GM19372 (cell line): ENCODE measurements at regions not wholly inside any gene's neighbourhood (a gene's known extent, or its start where the extent isn't known, plus 50 kb on each side); places are given as distances from the start of the nearest gene placed in this dataset.

Experiments
- ATAC-seq: cut with Tn5 transposase; IDR thresholded peaks from one replicate; pipeline ENCODE4 v1.9.1; 2021; ENCODE audit warnings: mild to moderate bottlenecking, low read depth, moderate library complexity; ENCODE audit not compliant: unreplicated experiment

DNA sequence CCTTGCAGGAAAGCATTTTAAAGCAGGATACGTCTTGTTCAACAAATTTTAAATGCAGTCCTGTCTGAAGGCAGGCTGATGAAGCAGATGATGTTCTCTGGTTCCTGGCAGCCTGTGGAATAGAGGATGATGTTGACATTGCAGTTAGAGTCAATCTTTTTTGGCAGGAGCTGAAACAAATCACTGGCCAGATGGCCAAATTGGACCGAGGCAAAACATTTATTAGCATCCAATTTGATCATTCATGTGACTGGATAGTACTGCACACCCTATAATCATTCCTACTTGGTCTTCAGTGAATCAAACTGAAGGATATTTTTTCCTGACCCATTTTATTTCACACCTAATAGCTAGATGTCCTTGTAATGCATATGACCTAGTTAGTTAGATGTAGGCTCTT, 172.2 kb upstream of the SLC10A2 start:
- no peak for ATAC-seq

DNA sequence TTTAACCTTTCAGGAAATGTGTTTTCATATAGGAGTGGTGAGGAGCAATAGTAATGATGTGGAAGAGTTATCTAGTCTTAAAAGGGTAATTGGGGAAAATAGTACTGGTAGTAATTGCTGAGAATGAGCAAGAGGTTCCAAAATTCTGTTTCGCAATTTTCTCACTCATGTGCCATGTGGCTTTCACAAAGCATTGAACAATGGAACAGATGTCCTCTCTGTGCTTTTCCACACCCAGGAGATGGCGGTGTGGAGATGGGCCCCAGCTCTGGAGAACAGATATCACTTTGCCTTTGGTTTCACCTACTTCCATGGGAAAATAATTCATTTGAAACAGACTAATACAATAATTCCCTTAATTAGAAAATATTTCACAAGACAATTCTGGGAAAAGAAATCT, 170.0 kb upstream of the SLC10A2 start:
- no peak for ATAC-seq

DNA sequence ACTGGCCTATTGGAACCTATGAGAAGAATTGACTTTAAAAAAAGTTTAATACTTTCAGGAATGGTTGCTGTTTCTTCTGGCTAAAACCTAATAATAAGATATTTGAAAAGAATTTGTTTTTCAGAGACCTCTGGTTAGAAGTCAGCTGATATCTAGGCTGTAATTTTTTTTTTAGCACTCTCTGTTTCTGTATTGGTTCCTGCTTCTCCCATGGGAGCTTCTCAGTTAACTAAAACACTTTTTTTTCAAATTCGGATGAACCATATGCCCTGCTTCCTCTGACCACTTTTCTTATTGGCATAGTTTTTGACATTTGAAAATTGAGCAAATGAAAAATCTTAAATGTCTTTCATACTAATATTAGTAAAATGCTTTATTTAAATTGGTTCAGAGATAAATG, 163.5 kb upstream of the SLC10A2 start:
- ATAC-seq, result no peak

DNA sequence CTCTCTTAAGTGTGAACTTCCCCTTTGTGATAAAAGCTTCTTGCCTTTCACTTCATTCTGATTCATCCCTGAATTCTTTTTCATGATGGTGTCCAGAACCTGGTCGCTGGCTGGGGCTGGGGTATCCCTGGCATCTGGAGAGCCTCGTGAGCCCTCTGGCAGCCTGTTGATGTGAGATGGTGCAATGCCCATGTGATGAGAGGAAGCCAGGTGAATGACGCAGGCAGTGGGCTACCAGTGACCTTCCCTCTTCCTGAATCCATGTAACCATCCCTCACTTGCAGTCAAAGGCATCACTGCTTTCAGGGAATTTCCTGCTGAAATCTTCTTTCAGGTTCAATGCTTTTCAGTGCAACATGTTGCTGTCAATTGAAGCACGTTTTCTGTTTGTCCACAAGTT, 158.6 kb upstream of the SLC10A2 start:
- no peak for ATAC-seq

DNA sequence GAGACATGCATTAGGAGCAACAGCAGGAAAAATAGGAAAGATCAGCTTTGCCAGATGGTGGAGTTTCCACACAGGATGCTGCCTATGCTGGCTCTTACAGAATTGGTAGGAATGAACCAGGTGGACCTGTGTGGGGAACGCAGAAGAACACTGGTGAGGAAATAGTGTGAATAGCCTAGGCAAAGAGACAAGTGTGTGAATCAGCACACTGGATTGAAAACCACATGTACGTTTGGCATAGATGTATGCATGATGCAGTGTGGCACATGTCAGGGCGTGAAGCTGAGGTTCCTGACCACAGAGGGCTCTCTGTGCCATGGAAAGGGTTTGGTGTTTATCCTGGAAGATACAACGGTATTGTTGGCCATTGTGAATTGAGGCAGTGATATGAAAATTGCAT, 156.5 kb upstream of the SLC10A2 start:
- ATAC-seq, result no peak

DNA sequence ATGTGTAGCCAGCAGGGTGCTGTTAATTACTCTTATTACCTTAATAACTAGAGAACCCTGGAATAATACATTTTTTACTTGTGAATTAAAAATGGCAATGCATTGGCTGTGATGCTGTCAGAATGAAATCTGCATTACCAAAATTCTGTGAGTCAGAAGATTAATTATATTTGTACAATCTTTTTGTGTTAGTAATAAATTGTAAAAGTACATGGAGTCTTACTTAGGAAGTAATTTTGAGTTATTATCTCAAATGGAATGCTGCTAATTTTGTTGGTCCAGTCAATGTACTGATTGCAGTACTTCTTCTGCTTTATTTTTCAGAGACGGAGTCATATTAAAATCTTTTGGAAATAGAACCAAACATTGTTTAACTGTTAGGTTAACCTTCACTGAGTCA, 152.0 kb upstream of the SLC10A2 start:
- ATAC-seq, result no peak

DNA sequence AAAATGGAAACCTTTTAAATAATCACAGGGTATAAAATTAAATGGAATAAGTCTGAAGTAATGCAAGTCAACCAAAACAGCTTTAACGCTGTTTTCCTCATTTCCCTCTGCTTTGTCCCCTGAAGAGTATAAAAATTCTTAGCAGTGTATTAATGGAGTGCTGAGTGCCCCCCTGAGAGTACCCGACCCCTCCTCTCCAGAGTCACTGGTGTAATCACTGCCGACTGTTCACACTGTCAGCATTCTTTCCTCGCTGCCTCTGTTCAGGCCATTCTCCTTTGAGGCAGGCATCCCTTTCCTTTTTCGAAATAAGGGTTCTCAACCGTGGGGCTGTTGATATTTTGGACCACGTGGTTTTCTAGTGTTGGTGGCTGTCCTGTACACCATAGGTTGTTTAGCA, 146.9 kb upstream of the SLC10A2 start:
- no peak for ATAC-seq

DNA sequence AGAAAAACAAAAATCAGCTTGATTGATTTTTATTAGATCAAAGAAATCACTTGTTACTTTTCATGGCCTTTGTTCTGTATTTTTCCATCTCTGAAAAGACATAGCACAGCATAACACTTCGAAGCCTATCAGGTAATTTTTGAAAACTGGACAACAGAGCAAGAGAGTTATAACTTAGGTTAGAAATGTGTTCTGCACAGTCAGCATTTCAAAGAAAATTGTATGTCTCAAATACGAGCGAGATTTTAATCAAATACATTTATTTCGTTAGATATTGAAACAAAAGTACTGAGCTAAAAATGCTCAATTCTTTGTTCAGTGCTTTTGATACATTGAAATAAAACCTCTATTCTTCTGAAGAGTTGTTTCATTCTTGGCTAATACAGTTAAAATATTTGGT, 144.1 kb upstream of the SLC10A2 start:
- ATAC-seq, result no peak

DNA sequence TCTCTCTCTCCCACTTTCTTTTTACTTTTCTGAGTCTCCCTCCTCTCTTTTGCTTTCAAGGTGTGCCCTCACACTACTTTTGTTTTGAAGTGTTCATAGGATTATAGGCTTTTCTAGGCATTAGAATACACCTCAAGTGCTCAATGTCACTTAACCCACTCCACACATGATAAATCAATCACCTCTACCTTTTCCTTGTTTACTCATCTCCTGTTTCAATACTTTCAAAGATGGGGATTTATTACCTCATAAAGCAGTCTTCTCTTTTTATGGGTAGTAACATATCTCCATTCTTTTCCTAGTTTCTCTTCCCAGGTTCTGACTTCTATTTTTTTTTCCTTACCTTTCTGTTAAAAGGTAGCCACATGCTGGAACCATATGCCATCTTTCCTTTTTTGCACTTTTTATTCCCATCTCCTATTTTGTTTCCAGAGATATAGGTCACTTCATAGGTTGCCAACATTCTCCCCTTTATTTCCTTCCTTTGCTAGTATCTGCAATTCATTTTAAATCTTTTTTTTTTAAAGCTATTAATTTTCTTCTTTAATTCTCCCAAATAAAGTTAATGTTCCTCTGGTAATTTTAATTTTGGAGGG, 137.6 kb upstream of the SLC10A2 start:
- ATAC-seq, result no peak

DNA sequence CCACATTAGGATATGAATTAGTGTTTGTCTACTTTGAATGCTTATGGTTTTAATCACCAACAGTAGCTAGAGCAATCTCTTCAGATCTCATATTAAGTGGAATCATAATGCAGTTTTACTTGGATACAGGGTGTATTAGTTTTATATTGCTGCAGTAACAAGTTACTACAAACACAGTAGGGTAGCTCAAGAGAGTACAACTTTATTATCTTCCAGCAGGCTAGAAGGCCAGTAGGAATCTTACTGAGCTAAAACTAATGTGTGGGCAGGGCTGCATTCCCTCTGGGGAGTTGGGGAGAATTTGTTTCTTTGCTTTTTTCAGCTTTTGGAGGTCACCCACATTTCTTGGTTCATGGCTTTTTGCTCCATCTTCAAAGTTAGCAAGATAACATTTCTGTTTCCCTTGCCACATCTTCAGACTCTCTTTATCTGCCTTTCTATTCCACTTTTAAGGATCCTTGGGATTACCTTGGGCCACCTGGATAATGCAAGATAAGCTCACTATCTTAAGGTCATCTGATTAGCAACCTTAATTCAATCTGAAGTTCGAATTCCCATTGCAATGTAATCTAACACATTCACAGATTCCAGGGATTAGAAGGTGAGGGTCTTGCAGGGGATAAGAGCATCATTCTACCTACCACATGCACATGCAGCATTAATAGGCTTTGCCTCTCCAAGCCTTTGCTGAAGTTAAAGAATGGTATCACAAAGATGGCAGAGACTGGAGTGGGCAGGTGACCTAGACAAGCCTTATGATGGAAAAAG, 134.1 kb upstream of the SLC10A2 start:
- no peak for ATAC-seq

DNA sequence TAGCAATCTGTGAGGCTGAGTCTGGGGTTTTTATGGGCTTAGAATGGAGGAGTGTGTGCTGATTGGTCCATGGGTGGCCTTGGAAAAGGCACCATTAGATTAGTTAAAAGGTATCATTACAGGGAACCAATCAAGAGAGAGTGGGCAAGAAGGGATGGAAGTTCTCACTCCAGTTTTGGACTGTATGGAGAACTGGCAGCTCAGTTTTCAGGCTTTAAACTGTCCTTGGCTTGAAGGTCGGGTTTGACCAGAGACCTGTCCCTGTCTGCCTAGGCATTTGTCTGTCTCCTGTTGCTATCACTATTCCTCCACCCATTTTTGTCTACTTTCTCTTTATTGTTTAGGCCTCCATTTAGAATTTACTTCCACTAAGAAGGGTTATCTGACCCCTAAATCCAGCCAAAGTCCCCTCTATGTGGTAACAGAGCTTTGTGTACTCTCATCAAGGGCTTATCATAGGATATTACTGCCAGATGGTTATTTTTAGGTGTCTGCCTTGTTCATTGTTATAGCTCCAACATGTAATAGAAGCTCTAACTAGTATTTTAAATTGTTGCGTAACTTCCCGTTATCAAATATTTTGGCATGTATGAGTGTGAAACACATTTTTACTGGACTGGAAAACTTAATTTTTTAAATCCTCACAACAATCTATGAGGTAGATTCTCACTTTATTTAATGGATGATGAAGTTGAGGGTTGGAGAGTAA, 133.3 kb upstream of the SLC10A2 start:
- ATAC-seq, result no peak

DNA sequence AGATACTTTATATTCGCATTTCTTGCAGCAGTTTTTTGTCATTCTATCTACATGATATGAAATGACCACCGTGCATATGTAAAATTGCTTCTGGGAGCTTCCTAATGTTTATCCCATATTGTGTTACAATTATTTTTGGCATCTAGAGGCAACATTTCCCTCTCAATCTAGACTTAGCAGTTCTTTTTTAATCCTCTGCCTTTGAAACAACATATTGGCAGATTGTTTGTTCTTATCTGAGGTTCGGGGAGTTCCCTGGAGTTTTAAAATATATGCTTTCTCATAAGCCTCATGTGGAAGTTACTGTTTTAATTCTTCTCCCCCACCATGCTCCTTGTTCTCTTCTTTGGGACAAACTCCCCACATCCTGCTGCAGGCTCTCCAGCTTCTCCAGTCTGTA, 130.1 kb upstream of the SLC10A2 start:
- ATAC-seq, result no peak

DNA sequence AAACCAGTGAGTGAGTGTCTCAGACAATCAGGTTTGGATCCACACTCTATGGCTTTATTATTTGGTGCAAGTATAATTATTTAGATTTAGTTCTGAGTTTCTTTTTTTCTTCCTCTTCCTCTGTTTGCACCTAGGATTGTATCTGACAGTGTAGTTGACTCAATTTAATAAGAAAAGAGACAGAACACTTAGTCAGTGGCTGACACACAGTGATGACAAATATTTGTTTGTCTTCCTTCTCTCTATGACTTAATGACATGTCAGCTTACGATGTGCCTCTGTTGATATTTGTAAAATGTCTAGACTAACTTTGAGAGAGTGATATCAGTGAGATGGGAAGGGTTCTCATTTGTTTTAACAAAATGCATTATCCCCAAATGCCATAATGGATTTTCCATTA, 129.5 kb upstream of the SLC10A2 start:
- ATAC-seq, result no peak

DNA sequence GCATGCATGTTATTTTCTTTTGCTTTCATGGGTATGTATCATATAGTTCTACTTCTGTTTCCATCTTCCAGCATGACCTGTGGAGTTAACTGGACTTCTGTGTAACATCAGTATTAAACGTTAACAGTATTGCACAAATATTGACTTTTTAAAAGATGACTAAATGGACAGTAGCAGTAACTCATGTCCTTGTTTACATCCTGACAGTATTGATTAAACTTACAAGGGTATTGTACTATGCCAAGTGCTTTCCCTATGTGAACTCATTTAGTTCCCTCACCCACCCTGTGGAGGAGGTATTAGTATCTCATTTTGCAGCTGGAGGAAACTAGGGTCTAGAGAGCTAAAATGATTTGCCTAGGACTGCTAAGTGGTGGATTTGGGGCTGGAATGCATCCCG, 128.7 kb upstream of the SLC10A2 start:
- no peak for ATAC-seq

DNA sequence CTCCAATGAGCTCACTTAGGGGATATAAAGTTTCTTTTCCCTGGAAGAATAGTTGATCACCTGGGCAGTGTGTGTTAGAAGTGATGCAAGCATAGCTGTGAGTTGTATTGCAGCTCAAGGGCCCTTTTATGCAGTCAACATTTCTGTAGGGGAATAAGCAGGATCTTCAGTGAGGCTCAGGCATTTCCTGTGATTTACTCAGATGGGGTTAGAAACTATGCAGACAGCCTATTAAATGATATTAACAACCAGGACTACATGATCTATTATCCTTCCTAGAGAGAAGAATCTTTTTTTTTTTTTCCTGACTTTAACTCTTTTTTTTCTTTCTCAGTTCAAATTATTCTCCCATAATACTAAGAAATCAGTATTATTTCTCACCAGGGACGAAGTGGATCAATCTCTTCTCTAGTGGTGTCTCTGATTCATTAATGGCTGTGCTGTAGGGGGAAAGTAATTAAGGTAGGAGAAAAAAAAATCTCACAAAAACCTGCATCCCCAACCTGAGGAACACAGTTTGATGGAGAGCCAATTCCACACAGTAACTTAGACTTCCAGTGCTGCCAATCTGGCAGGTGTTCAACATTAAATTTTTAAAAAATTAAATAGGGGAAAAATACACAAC, 126.4 kb upstream of the SLC10A2 start:
- ATAC-seq, result no peak

DNA sequence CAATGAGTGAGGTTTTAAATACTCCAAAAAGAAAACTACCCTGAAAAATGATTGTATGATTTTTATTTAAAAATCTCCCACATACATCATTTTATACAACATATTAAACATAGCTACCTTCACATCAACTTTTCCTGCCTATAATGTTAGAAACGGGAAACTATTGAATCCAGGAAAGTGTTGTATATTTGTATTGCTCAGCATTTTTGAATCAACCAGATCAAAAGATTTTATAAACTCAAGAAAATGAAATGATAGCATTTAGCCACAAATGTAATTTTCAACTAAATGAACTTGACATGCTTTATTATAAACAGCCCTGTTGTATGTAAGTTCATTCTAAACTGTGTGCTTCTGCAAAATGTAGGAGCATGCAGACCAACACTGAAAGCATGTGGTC, 124.6 kb upstream of the SLC10A2 start:
- no peak for ATAC-seq

DNA sequence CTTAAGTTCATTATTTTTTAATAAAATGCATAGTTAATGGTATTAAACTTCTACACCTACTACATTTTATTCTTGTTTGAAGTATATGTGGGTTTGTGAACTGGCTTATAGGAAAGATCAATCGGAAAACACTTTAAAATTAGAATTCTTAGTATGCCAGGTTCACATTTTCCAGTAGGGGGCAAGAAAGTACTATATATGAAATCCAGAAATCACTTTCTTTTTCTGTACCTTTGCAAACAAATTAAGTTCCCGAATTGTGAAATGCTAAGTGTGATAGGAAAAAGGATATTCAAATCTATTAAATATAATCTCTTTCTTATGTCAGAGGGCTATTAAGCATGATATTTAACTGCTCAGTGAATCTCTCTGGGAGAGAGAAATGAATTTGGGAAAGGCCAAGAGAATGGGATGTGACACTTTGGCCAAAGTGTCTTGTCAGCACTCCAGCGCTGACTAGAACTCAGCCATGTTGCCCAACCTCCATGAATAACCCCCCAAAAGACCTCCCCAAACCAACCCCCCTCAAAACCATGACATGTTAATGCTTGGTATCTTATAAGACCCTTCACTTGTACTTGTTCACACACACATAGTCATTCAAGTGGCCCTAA, 122.6 kb upstream of the SLC10A2 start:
- ATAC-seq, result peak; percentile 62

DNA sequence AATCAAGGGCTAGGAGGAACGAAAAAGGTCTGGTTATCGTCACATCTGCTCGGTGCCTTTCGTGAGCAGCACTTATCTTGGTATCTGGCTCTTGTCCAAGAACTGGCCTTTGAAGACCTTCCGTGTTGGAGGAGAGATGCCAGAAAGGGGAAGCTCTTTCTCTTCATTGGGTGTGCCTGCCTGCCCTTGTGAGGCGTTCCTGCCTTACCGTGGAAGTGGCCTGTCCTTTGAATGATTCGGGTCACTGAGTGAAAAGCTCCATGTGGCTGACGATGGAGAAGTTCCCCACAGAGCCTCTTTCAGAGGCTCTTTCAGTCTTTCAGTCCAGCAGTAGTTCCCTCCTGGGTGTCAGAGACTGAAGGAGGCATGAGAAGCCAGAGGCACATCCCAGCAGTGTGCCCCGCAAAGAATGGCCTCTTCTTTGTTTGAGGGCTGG, 121.5 kb upstream of the SLC10A2 start:
- no peak for ATAC-seq

DNA sequence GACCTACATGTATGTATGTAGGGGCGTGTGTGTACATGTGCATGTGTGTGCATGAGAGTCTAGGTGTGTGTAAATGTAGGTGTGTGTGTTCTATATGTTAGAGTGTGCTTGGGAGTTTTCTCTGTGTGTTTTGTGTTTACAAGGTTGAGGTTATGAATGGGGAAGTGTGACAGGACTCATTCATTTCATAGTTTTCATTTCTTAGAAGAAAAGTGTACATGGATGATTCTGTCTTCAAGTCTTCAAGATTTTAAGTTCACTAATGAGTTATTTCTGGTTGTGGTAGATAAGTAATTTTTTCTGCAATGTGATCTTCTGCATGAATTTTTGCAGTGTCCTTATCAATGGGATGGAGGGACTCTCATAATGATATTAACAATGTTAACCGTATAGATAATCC, 118.2 kb upstream of the SLC10A2 start:
- no peak for ATAC-seq

DNA sequence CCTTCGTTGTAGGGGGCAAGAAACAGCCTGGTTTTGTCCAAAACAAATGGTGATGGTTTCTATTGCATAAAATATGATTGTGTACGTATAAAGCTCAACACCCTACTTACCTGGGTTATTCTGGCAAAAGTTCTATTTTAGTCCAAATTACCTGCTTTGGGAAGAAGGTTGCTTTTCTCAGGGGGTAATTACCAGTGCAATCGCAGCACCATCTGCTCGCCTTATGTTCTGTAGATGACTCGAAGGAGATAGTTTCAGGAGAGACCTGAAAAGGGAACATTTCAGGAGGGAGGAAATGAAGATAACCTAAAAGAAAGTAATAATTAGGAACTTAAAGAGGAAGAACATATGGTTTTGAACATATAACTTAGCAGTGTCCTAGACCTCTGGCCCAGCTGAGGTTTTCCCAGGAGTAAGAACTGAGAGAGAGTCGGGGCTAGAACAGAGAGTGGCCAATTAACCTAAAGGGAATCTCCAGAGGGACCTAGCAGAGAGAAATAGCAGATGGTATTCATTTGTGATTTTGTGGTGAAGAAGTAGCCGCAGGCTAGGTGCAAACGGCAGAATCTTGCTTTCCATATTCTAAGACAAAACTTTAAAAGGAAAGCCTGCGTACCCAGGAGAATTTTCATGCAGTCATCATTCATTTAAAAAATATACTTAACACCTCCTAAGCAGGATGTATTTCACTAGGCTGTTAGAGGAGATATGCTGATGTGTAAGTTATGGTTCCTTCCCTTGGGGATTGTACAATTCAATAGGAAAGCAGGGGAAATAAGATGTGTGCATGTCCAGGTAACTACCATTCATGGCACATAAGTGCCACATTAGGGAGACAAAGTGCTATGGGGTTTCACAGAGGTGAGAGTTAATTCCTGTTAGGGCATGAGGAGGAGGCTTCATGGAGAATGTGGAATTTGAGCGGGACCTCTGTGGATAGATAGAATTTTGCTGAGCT, 113.0 kb upstream of the SLC10A2 start:
- no peak for ATAC-seq
